HEK293 (cell line): ENCODE measurements at regions not wholly inside any gene's neighbourhood (a gene's known extent, or its start where the extent isn't known, plus 50 kb on each side); places are given as distances from the start of the nearest gene placed in this dataset.

Experiments
- BCL11A ChIP-seq: fragments of 450-650 bp; formaldehyde crosslinking; IDR thresholded peaks from 2 replicates; pipeline ENCODE4 v1.5.1; 2016; ENCODE audit warnings: low read depth, missing biosample characterization, missing genetic modification characterization
- MYNN ChIP-seq: fragments of 450-650 bp; formaldehyde crosslinking; IDR thresholded peaks from 2 replicates; pipeline ENCODE4 v1.5.1; 2016; ENCODE audit warnings: missing biosample characterization, missing genetic modification characterization, borderline replicate concordance
- PRDM1 ChIP-seq: fragments of 450-650 bp; formaldehyde crosslinking; IDR thresholded peaks from 2 replicates; pipeline ENCODE4; 2016; ENCODE audit warnings: missing biosample characterization, missing genetic modification characterization
- ZFP3 ChIP-seq: fragments of 450-650 bp; formaldehyde crosslinking; IDR thresholded peaks from 2 replicates; pipeline ENCODE4 v1.5.1; 2016; ENCODE audit warnings: low read depth, missing biosample characterization, missing genetic modification characterization
- ZNF16 ChIP-seq: fragments of 450-650 bp; formaldehyde crosslinking; IDR thresholded peaks from 2 replicates; pipeline ENCODE4 v1.5.1; 2016; ENCODE audit warnings: low read depth, missing biosample characterization, missing genetic modification characterization
- ZNF274 ChIP-seq, 2 experiments: fragments of 200-500 bp in 1 of 2; fragments of 450-650 bp in 1 of 2; sonication (Bioruptor generic) in 1 of 2; formaldehyde crosslinking in 1 of 2; IDR thresholded peaks; 2 replicates each; pipeline versions ENCODE4 v1.5.1 to v1.6.1; 2014 to 2016; ENCODE audit warnings: borderline replicate concordance in 1 of 2, inconsistent platforms in 1 of 2, low read length in 1 of 2, missing biosample characterization in 1 of 2, missing genetic modification characterization in 1 of 2
- ZNF530 ChIP-seq: fragments of 450-650 bp; formaldehyde crosslinking; IDR thresholded peaks from 2 replicates; pipeline ENCODE4 v1.5.1; 2016; ENCODE audit warnings: low read depth, missing biosample characterization, missing genetic modification characterization
- ZNF624 ChIP-seq: fragments of 450-650 bp; formaldehyde crosslinking; IDR thresholded peaks from 2 replicates; pipeline ENCODE4 v1.5.1; 2017; ENCODE audit warnings: missing biosample characterization, missing genetic modification characterization
- ZNF701 ChIP-seq: fragments of 450-650 bp; formaldehyde crosslinking; IDR thresholded peaks from 2 replicates; pipeline ENCODE4 v1.5.1; 2016; ENCODE audit warnings: missing biosample characterization, missing genetic modification characterization
- TF ChIP-seq, protein P1 (sequence below): fragments of 450-650 bp; formaldehyde crosslinking; IDR thresholded peaks from 2 replicates; pipeline ENCODE4 v1.5.1; 2016; ENCODE audit warnings: missing biosample characterization, missing genetic modification characterization
- TF ChIP-seq, protein P2 (sequence below): fragments of 450-650 bp; formaldehyde crosslinking; IDR thresholded peaks from 2 replicates; pipeline ENCODE4 v1.5.1; 2016; ENCODE audit warnings: missing biosample characterization, missing genetic modification characterization
- TF ChIP-seq, protein P3 (sequence below): fragments of 450-650 bp; formaldehyde crosslinking; IDR thresholded peaks from 2 replicates; pipeline ENCODE4 v1.5.0; 2017; ENCODE audit warnings: missing biosample characterization, missing genetic modification characterization, borderline replicate concordance
- TF ChIP-seq, protein P4 (sequence below): fragments of 450-650 bp; formaldehyde crosslinking; optimal IDR thresholded peaks from 2 replicates; pipeline ENCODE3; 2016; ENCODE audit warnings: missing biosample characterization, mild to moderate bottlenecking, missing genetic modification characterization

DNA sequence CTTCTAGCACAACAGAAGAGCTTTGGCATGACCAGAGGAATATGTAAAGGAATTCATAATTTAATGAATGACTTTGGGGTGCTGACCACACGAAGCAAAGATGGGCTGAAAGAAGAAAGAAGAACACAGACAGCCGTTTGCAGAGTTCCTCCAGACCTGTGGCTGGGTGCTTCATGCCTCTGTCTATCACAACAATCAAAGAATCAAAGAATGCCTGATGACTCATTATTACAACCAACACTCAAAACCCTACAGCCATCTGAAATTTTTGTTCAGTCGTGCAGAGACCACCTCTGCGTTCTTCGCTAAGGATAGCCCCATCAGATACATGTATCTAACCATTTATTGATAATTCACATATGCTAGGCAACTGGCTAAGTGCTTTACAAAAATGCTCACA, 129.0 kb upstream of the PRICKLE2 start:
- TF ChIP-seq, protein P1, sequence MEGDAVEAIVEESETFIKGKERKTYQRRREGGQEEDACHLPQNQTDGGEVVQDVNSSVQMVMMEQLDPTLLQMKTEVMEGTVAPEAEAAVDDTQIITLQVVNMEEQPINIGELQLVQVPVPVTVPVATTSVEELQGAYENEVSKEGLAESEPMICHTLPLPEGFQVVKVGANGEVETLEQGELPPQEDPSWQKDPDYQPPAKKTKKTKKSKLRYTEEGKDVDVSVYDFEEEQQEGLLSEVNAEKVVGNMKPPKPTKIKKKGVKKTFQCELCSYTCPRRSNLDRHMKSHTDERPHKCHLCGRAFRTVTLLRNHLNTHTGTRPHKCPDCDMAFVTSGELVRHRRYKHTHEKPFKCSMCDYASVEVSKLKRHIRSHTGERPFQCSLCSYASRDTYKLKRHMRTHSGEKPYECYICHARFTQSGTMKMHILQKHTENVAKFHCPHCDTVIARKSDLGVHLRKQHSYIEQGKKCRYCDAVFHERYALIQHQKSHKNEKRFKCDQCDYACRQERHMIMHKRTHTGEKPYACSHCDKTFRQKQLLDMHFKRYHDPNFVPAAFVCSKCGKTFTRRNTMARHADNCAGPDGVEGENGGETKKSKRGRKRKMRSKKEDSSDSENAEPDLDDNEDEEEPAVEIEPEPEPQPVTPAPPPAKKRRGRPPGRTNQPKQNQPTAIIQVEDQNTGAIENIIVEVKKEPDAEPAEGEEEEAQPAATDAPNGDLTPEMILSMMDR (tag by site-specific recombination) = no peak
- TF ChIP-seq BCL11A (tag by site-specific recombination) = no peak
- no peak for TF ChIP-seq ZNF701 (tag by site-specific recombination)
- no peak for TF ChIP-seq ZFP3 (tag by site-specific recombination)
- no peak for TF ChIP-seq ZNF624 (tag by site-specific recombination)
- no peak for TF ChIP-seq MYNN (tag by site-specific recombination)
- TF ChIP-seq ZNF16 (tag by site-specific recombination) = no peak
- no peak for TF ChIP-seq ZNF530 (tag by site-specific recombination)
- TF ChIP-seq, protein P2, sequence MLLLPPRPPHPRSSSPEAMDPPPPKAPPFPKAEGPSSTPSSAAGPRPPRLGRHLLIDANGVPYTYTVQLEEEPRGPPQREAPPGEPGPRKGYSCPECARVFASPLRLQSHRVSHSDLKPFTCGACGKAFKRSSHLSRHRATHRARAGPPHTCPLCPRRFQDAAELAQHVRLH (tag by site-specific recombination) = no peak
- TF ChIP-seq, protein P3, sequence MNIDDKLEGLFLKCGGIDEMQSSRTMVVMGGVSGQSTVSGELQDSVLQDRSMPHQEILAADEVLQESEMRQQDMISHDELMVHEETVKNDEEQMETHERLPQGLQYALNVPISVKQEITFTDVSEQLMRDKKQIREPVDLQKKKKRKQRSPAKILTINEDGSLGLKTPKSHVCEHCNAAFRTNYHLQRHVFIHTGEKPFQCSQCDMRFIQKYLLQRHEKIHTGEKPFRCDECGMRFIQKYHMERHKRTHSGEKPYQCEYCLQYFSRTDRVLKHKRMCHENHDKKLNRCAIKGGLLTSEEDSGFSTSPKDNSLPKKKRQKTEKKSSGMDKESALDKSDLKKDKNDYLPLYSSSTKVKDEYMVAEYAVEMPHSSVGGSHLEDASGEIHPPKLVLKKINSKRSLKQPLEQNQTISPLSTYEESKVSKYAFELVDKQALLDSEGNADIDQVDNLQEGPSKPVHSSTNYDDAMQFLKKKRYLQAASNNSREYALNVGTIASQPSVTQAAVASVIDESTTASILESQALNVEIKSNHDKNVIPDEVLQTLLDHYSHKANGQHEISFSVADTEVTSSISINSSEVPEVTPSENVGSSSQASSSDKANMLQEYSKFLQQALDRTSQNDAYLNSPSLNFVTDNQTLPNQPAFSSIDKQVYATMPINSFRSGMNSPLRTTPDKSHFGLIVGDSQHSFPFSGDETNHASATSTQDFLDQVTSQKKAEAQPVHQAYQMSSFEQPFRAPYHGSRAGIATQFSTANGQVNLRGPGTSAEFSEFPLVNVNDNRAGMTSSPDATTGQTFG (tag by site-specific recombination) = no peak
- TF ChIP-seq ZNF274 (IDR thresholded peaks at IDR 0.05; ENCODE audit: low read length) = no peak
- TF ChIP-seq ZNF274 (tag by site-specific recombination; IDR thresholded peaks at IDR 0.05; ENCODE audit: borderline replicate concordance) = no peak
- TF ChIP-seq PRDM1 (tag by site-specific recombination) = no peak
- TF ChIP-seq, protein P4, sequence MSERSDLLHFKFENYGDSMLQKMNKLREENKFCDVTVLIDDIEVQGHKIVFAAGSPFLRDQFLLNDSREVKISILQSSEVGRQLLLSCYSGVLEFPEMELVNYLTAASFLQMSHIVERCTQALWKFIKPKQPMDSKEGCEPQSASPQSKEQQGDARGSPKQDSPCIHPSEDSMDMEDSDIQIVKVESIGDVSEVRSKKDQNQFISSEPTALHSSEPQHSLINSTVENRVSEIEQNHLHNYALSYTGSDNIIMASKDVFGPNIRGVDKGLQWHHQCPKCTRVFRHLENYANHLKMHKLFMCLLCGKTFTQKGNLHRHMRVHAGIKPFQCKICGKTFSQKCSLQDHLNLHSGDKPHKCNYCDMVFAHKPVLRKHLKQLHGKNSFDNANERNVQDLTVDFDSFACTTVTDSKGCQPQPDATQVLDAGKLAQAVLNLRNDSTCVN (tag by site-specific recombination) = no peak
